ENCODE measurements at regions not wholly inside any gene's neighbourhood (a gene's known extent, or its start where the extent isn't known, plus 50 kb on each side); places are given as distances from the start of the nearest gene placed in this dataset.

- TF ChIP-seq CTCF (IDR thresholded peaks at IDR 0.05; ENCODE audit: poor library complexity): no peak
- no peak for TF ChIP-seq EZH2 (IDR thresholded peaks at IDR 0.05; ENCODE audit: borderline replicate concordance)
- no peak for TF ChIP-seq EZH2phosphoT487 (IDR thresholded peaks at IDR 0.05; ENCODE audit: low read depth, severe bottlenecking, unreplicated experiment)
Measured at GRCh38 chr4:79743014-79743413, 330.0 kb downstream of the ANTXR2 start.

Measured in hepatocyte (in vitro differentiated cells).